GM18870 (cell line): ENCODE measurements at regions not wholly inside any gene's neighbourhood (a gene's known extent, or its start where the extent isn't known, plus 50 kb on each side); places are given as distances from the start of the nearest gene placed in this dataset.
"Not testable (repeated sequence)": the region's sequence is repeated elsewhere in the genome, so short reads cannot be mapped to it uniquely, and the experiment has no call there.

ENCODE experiments used
- ATAC-seq: cut with Tn5 transposase; IDR thresholded peaks from one replicate; pipeline ENCODE4 v1.9.1; 2021; ENCODE audit warnings: moderate library complexity; ENCODE audit not compliant: unreplicated experiment

DNA sequence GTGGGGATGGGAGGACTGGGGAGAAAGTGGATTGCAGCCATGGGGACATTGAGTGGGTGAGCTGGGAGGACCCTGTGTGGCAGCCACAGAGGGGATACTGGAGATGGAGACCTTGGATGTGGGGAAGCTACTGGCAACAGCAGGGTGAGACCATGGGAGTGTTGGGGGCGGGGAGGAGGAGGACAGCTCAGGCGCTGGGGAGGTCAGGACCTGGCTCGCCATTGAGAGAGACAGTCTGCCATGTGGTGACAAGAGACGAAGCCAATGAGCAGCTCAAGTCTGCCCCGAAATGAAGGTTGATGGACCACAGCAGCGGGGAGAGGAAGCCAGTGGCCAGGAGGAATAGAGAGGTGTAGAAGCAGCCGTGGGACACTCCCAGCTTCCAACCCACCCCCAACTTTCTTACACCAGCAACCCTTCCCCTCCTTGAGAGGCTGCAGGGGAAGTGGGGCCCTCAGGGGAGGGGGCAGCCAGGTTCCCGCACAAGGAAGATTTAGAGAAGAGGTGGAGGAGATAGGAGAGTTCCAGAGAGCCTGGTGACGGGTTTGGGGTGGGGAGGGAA is 118.1 kb downstream of the ASB7 start:
- no peak for ATAC-seq

GRCh38 chr15:100721758-100722550 is 119.6 kb downstream of the ASB7 start:
- no peak for ATAC-seq

DNA sequence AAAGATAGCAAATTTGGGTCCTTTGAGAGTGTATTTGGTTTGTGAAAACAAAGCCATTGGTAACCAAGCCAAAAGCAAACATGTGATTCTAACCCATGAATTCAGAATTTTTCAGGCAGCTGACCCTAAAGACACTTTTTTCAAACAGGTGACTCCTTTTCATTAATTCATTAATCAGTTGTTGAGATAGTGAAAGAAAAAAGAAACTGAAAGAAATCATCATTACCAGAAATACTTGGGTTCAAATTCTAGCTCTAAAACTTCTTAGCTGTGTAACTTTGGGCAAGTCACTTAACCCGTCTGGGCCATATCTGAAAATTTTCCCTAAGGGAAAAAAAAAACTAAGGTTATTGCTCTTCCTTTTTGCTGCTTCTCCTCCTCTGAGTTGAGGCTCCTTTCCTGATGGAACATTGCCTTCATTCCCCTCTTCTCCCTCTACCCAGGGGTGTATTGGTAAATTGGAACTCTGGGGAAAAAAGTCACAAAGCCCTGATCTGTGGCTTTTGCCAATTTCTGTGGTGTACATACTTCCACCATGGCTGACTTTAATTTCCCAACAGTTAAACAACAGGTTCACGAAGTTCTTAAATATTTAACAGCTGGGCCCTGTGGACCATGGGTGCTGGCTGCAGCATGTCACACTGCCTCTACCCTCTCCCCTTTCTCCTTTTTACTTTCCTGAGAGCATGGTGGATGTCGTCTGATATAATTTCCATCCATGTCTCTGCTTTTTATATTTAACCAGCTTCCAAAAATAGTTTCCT is 120.3 kb downstream of the ASB7 start:
- ATAC-seq, result no peak

DNA sequence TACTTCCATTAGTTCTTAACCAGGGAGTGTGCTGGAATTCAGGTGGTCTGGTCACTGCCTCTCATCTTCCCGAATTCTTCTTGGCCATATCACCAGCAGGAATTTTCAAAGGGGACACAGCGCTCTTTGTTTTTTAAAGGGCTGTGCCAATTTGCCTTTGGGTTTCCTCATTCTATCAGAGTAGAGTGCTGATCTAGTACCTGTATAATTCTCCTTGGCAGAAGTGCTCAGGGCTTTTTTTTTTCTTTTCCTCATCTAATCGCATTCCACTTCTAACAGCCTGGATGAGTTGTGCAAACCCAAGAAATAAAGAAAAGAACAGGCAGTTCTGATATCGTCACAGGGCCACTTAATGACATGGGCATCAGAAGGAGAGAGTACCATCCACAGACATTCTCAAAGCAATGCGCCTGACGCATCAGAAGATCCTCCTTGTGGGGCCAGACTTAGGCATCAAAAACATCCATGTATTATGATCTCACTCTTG is 121.0 kb downstream of the ASB7 start:
- ATAC-seq, result no peak

- ATAC-seq, result no peak
Measured at GRCh38 chr15:100725121-100726069, 123.0 kb downstream of the ASB7 start.

- ATAC-seq, result no peak
Measured at GRCh38 chr15:100726070-100726420, 123.7 kb downstream of the ASB7 start.

DNA sequence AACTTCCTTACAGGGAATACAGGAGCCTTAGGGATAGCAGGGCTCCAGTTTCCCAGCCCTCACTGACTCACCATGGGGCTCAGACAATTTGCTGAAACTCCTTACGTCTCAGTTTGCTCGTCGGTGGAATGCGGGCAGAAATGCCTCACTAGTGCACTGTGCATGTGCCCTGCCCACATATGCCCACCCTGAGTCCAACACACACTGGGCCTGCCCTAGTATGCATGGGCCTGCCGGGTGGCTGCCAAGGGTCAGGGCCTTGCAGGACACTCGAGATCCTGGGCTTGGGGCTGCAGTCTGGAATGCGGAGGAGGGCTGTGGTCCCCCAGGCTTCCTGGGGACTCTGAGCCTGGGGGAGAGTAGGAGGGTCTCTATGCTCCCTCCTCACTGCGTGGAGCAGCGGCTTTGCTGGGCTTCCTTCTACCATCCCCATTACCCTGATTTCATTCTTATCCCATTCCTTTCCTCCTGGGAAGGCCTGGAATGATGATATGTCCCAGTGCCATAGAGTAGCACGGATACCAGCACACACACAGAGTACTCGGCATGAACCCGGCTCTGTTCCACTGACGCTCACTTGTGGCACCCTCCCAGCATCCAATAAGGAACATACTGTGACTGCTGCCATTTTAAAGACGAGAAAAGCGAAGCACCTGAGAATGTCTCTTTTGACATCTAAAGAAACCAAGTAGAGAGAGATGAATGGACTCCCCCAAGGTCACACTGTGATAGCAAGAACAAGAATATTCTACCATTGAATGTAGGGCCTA is 124.2 kb downstream of the ASB7 start:
- no peak for ATAC-seq

- no peak for ATAC-seq
Measured at GRCh38 chr15:100727291-100727851, 125.0 kb downstream of the ASB7 start.

DNA sequence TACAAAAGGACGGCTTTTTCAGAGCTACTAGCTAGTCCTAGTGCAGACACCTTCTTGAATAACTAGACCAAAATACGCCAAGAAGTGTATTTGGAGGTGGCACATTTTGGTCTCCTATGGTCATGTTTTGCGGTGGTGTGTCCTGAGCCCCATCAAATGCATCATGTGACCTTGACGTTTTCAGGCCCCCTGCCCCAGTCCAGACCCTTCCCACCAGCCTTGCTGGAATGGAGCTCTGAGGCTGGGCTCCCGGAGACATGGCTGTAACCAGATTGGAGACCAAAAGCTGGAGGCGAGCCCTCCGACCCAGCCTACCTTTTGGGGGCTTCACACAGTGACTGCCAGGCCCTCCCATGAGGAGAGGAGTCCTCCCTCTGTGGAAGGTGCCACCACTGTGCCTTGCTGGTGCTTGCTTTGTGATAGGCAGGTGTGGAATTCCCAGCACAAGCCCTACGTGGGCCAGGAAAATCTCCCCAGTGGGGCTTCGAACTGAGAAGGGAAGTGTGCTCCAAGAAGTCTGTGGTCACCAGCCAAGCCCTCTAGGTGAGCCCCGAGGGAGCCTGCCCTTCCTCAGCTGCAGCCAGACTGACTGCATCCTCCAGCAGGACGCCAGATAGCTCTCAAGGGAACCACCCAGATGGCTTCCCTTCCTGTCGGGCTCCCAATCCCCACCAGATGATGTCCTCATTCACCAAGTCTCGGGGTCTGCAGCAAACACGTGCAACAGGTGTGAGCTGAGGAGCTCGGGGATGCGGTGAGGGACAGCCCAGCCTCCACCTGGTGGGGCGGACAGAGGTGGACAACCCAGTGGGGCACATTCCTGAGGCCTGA is 126.2 kb downstream of the ASB7 start:
- no peak for ATAC-seq

DNA sequence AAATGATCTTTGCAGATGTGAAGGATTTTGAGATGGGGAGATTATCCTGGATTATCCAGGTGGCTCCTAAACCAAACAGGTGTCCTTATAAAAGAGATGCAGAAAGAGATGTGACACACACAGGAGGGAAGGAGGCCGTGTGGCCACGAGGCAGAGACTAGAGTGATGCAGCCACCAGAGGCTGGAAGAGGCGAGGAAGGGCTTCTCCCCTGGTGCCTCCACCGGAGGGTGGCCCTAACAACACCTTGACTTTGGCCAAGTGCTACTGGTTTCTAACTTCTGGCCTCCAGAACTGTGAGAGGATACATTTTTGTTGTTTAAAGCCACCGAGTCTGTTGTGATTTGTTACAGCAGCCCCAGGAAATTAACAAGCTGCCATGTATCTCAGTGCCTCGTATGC is 127.1 kb downstream of the ASB7 start:
- no peak for ATAC-seq

GRCh38 chr15:100730129-100730528 is 127.7 kb downstream of the ASB7 start:
- ATAC-seq, result no peak

GRCh38 chr15:100730655-100731266 is 128.4 kb downstream of the ASB7 start:
- ATAC-seq, result no peak

DNA sequence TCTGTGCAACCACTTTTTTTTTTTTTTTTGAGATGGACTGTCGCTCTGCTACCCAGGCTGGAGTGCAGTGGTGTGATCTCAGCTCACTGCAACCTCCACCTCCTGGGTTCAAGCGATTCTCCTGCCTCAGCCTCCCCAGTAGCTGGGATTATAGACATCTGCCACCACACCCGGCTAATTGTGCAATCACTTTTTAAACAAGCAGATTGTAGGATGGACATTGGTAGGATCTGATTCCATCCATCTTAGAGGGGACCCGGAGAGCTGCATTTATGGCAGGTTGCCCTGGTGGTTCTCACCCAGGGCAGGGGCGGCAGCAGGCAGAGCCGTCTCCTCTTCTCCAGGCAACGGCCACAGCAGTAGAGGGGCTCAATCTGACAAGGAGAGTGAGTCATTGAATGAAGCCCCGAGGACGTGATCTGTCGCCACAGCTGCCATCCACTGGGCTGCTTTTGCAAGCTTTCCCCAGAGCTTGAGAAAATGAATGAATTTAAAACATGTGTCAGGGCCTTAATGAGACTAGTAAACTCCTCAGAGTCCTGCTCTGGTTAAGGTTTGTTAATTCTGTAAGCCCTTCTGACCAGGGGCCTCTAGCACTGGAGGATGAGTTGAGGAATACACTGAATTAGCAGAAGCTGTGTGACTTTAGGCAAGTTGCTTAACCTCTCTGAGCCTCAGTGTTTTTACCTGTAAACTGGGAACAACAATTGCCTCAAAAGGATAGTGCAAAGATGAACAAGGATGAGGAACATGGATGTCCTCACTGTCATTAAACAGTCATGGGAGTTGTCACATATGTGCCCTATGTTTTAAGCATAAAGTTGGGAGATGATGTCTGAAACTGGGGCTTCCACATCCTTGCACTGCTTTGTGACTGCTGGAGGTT is 129.1 kb downstream of the ASB7 start:
- ATAC-seq, result no peak

DNA sequence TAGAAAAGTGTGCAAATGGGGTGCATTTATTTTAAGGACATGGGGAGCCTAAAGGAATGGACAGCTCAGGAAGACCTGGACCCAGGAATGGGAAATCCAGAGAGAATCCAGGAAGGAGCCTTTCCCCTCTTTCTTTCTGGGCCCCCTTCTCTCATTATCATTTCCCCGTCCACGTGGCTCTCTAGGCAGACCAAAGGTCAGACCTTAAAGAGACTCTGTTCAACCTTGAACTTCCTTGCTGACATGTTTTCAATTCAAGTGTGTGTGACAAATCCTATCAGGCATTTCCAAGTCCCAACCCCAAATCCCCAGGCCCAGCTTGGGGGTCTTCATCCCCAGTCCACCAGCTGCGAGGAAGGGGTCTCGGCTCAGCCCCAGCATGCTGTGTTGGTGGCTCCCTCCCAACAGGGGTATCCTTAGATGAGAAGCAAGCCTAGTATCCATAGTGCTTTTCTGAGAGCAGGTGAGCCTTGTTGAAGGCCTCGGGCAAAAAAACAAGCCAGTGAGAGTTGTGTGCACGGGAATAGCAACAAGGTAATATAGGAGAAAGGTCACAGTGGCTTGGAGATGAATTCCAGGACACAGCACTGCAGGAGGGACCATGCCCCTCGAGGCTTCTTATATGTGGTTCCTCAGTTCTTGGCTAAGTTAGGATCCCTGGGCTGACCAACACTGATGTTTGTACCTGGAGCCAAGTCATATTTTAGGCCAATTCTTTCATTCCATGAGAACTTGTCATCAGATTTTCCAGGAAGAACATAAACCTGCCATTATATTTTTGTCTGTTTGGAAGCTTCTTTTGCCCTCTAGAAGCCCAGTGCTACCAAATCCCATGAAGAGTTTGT is 130.0 kb downstream of the ASB7 start:
- no peak for ATAC-seq

- ATAC-seq, result no peak
Measured at GRCh38 chr15:100733101-100733842, 130.9 kb downstream of the ASB7 start.

- ATAC-seq, result not testable (repeated sequence)
Measured at GRCh38 chr15:100733843-100734185, 131.4 kb downstream of the ASB7 start.
